Activated naive CD8-positive, alpha-beta T cell treated with anti-CD3 and anti-CD28 coated beads, Interleukin-2, amount 10 ng/mL, durations not matched to agents 7 days and 5 days (primary cell): ENCODE measurements at regions not wholly inside any gene's neighbourhood (a gene's known extent, or its start where the extent isn't known, plus 50 kb on each side); places are given as distances from the start of the nearest gene placed in this dataset.

Experiments used
- ATAC-seq: fragments of 150-1000 bp; cut with Tn5 transposase; one replicate; pipeline ENCODE4 v1.10.0; 2021; ENCODE audit warnings: low read depth, moderate library complexity
- POLR2A ChIA-PET: fragments of 350-600 bp; sonication (Branson Sonifier 250); formaldehyde crosslinking; loops from one replicate; lab custom pipeline; 2021; ENCODE audit warnings: antibody characterized with exemption; lab: Charles Lee
- DNase-seq: peaks from one replicate; pipeline ENCODE4 v3.0.0; 2021
- H3K27ac Mint-ChIP-seq: one replicate; pipeline ENCODE4 v1.8.0; 2022; ENCODE audit warnings: mild to moderate bottlenecking, mixed read lengths
- H3K27me3 Mint-ChIP-seq: one replicate; pipeline ENCODE4 v1.8.0; 2022; ENCODE audit warnings: mild to moderate bottlenecking, moderate library complexity, mixed read lengths
- H3K36me3 Mint-ChIP-seq: one replicate; pipeline ENCODE4 v1.8.0; 2021; ENCODE audit warnings: mild to moderate bottlenecking, mixed read lengths
- H3K4me1 Mint-ChIP-seq: one replicate; pipeline ENCODE4 v1.8.0; 2021; ENCODE audit warnings: mixed read lengths
- H3K4me3 Mint-ChIP-seq: one replicate; pipeline ENCODE4 v1.8.0; 2022; ENCODE audit warnings: mild to moderate bottlenecking, moderate library complexity, mixed read lengths
- H3K9me3 Mint-ChIP-seq: one replicate; pipeline ENCODE4 v1.8.0; 2021; ENCODE audit warnings: mixed read lengths

DNA sequence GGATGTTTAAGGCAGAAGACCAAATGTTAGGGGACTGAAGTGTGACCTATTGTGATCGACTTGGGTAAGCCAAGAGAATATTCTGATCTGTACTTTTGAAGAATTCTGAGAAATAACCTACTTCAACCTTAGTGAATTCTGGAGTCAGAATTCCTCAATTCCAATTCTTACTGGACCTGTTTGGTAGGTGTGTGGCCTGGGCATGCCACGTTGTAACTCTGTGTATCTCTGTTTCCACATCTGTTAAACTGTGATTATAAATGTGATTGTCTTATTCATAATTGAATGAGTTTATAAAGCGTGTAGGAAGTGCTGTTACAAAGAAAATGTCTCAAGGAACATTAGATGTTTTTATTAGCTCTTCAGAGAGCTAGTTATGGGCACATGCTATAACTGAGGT lies 64.5 kb downstream of the TUSC1 start:
- DNase-seq (no peak), ATAC-seq (no peak)
- POLR2A ChIA-PET: no interaction called here
- no peaks in the 10 kb centered on the region for H3K4me1 Mint-ChIP-seq
- H3K4me3 Mint-ChIP-seq: no peak overlapping the region
- no peak overlapping the region for H3K27ac Mint-ChIP-seq
- H3K36me3 Mint-ChIP-seq: no peaks in the 10 kb centered on the region
- no peaks in the 10 kb centered on the region for H3K27me3 Mint-ChIP-seq
- peaks cover 4% of the 10 kb centered on the region for H3K9me3 Mint-ChIP-seq

DNA sequence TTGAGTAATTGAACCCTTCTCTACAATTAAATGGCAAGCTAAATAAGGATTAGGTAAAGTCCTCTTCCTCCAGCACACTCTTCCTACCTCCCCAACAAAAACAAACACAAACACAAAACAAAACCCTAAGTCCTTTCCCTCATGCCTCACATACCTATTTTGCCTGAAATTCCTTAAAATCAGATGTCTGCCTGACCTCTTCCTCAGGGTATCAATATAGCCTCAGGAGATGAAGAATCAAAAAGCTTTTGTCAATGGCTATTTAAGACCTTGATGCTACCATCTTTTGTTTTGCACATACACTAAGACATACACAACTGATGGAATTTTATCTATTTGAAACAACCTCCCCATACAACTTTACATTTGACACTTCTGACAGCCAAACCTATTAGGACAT lies 75.1 kb downstream of the TUSC1 start:
- Mint-ChIP-seq H3K36me3 (no peaks in the 10 kb centered on the region), H3K27ac (no peak overlapping the region), H3K9me3 (peaks cover 3% of the 10 kb centered on the region), H3K4me1 (no peaks in the 10 kb centered on the region), H3K4me3 (no peak overlapping the region), H3K27me3 (no peaks in the 10 kb centered on the region)
- ATAC-seq (no peak), DNase-seq (no peak)
- POLR2A ChIA-PET: no interaction called here

DNA sequence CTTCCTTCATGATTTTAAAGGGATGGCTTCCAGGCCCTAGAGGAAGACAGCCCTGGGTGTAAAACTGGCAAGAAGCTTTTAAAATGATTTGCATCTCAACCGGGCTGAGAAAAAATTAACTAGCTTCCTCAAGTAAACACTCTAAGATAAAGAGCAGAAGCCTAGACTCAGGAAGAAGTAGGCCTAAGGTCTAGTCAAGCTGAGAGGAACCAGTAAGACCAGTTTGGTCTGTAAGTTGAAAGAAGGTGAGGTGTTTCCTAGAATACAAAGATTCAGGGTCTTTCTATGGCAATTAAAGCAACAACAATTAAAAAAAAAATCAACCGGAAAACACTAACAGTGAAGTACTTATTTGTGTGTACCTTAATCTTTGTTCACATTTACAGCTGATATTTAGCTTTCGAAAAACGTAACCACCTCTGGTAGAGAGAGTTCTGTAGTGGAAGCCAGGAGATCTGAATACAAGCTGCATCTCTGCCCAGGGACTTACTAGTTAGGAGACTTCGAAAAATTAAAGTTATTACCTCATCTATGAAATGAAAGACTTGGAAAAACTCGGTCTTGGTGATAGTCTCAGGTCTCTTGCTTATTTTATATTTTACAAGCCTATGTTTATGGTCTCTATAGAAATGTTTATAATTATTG lies 75.7 kb downstream of the TUSC1 start:
- peaks cover 3% of the 10 kb centered on the region for H3K9me3 Mint-ChIP-seq
- H3K4me3 Mint-ChIP-seq: no peak overlapping the region
- H3K27ac Mint-ChIP-seq: no peak overlapping the region
- DNase-seq: no peak
- POLR2A ChIA-PET: no interaction called here
- no peaks in the 10 kb centered on the region for H3K27me3 Mint-ChIP-seq
- ATAC-seq: no peak
- H3K4me1 Mint-ChIP-seq: no peaks in the 10 kb centered on the region
- no peaks in the 10 kb centered on the region for H3K36me3 Mint-ChIP-seq

DNA sequence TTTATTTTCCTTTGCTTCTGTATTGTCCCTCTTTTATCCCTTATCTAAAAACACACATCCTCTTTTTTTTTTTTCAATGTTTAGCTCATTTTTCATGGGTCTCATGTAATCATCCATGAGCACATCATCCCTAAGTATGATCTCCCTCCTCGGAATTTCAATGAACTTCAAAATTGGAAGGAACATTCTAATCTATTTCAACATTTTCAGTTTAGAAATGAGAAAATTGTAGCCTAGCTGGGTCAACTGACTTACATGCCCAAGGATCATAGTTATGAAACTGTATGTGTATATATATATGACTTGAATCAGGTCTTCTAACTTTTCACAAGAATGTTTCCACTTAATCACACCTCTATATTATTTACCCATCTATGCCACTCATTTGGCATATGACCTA lies 77.7 kb downstream of the TUSC1 start:
- H3K4me3 Mint-ChIP-seq: no peak overlapping the region
- POLR2A ChIA-PET: no interaction called here
- DNase-seq (no peak), ATAC-seq (no peak)
- no peak overlapping the region for H3K27ac Mint-ChIP-seq
- H3K9me3 Mint-ChIP-seq: peaks cover 3% of the 10 kb centered on the region
- no peaks in the 10 kb centered on the region for H3K27me3 Mint-ChIP-seq
- H3K36me3 Mint-ChIP-seq: no peaks in the 10 kb centered on the region
- H3K4me1 Mint-ChIP-seq: no peaks in the 10 kb centered on the region

DNA sequence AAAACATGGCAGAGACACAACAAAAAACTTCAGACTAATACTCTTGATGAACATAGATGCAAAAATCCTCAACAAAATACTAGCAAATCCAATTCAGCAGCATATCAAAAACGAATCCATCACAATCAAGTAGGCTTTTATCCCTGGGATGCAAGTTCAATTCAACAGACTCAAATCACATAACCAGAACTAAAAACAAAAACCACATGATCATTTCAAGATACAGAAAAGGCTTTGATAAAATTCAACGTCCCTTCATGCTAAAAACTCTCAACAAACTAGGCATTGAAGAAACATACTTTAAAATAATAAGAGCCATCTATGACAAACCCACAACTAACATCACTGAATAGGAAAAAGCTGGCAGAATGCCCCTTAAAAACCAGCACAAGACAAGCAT lies 93.6 kb downstream of the TUSC1 start:
- Mint-ChIP-seq H3K27me3 (no peaks in the 10 kb centered on the region), H3K9me3 (peaks cover 5% of the 10 kb centered on the region), H3K4me3 (no peak overlapping the region), H3K4me1 (no peaks in the 10 kb centered on the region), H3K36me3 (no peaks in the 10 kb centered on the region), H3K27ac (no peak overlapping the region)
- POLR2A ChIA-PET: no interaction called here
- ATAC-seq (no peak), DNase-seq (no peak)

DNA sequence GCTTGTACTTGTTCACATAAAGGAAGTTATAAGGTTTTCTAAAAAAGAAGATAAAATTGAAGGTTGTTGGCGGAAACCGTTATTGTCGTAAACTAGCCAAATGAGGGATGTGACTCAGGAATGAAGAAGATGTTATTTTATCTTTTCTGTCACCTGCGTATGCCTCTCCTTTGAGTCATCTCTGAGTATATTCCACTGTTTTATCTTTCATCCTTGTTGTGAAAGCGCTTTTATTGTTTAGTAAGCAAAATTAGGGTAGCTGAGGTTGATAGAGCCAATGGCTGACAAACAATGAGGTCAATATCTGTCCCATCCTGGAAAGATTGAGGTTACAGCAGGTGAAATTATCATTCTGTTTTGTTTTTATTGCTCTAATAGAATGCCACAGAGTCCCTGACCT lies 105.0 kb downstream of the TUSC1 start:
- DNase-seq (no peak), ATAC-seq (no peak)
- Mint-ChIP-seq H3K27ac (no peak overlapping the region), H3K4me1 (no peaks in the 10 kb centered on the region), H3K36me3 (no peaks in the 10 kb centered on the region), H3K27me3 (no peaks in the 10 kb centered on the region), H3K9me3 (no peaks in the 10 kb centered on the region), H3K4me3 (no peak overlapping the region)
- POLR2A ChIA-PET: no interaction called here

DNA sequence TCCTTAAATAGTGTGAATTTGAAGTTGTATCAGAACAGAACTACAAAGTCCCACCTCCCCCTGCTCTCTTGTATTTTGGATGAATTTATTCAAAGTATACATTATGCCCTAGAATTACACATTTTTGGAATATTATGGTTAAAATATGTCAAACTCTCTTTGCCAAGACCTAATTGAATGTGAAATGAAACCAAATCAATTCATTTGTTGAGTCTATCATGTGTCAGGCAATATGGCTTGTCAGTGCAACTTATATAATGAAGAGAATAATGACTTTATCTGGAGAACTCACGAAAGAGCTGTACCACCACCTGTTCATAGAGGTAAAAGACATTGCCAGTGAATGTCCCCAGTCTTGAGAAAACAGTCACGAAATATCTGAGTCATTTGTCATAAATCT lies 106.8 kb downstream of the TUSC1 start:
- no peak for DNase-seq
- Mint-ChIP-seq H3K27me3 (no peaks in the 10 kb centered on the region), H3K9me3 (no peaks in the 10 kb centered on the region), H3K27ac (no peak overlapping the region), H3K4me1 (no peaks in the 10 kb centered on the region), H3K4me3 (no peak overlapping the region), H3K36me3 (no peaks in the 10 kb centered on the region)
- POLR2A ChIA-PET: no interaction called here
- no peak for ATAC-seq

DNA sequence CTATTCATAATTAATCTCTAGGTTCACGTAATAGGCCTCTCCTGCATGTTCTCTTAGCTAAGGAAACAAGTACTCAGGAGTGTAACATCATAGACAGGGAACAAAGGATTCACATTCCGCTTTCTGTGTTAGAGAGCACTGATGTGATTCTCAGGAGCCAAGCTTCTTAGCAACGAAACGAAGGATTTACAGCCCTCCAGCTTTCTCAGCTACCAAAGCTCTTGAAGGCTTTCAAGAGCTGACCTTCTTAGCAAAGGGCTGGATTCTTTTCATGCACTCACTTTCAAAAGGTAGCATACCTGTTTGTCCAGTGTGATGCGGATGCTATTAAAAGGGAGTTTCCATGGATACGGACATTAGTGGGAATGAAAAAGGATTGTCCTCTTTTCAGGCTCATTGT lies 107.4 kb downstream of the TUSC1 start:
- no peak overlapping the region for H3K4me3 Mint-ChIP-seq

DNA sequence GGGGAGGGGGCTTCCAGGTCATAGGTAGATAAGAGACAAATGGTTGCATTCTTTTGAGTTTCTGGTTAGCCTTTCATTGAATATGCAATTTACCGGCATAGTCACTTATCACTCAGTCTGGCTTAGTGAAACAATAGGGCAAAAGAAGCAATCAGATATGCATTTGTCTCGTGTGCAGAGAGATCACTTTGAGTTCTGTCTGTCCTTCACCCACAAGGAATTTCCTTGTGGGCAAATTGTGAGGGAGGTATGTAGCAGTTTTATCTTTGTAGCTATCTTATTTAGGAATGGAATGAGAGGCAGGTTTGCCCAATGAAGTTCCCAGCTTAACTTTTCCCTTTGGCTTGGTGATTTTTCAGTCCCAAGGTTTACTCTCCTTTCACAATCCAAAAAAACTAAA lies 116.1 kb downstream of the TUSC1 start:
- H3K4me1 Mint-ChIP-seq: no peaks in the 10 kb centered on the region
- no peaks in the 10 kb centered on the region for H3K36me3 Mint-ChIP-seq
- ATAC-seq (no peak), DNase-seq (no peak)
- H3K9me3 Mint-ChIP-seq: peaks cover 3% of the 10 kb centered on the region
- no peak overlapping the region for H3K27ac Mint-ChIP-seq
- H3K27me3 Mint-ChIP-seq: no peaks in the 10 kb centered on the region
- no peak overlapping the region for H3K4me3 Mint-ChIP-seq
- POLR2A ChIA-PET: no interaction called here

More for the DNA sequence above, 107.4 kb downstream of the TUSC1 start:
- no peak overlapping the region for H3K27ac Mint-ChIP-seq
- no peaks in the 10 kb centered on the region for H3K4me1 Mint-ChIP-seq
- no peaks in the 10 kb centered on the region for H3K9me3 Mint-ChIP-seq
- H3K27me3 Mint-ChIP-seq: no peaks in the 10 kb centered on the region
- POLR2A ChIA-PET: no interaction called here
- no peak for DNase-seq
- no peak for ATAC-seq
- no peaks in the 10 kb centered on the region for H3K36me3 Mint-ChIP-seq

DNA sequence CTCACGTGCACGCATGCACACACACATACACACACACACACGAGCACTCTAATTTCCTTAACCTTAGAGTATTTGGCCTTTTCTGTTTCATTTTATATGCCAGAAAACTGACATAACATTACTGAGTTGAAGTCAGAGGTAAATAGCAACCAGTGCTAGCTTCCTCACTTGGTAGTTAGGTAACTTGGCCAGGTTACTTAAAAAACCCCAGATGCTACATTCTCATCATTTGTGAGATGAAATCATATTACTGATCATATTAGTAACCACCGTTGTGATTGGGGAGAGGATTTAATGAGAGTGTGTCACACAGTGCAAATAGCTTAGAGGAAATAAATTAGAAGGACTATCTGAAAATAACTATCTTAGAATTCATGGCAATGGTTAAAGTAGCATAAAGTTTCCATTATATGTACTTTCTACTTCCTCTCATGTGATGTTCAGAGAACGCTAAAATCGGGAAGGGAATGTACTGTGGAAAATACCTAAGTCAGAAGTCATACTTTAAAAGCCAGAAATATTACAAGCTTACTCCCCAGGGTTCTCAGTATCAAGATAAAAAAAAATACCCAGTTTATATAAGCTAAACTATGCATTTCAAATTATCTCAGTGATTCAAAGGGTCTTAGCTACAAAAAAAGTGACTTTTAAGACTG lies 120.5 kb downstream of the TUSC1 start:
- H3K36me3 Mint-ChIP-seq: no peaks in the 10 kb centered on the region
- ATAC-seq: no peak
- no peak for DNase-seq

DNA sequence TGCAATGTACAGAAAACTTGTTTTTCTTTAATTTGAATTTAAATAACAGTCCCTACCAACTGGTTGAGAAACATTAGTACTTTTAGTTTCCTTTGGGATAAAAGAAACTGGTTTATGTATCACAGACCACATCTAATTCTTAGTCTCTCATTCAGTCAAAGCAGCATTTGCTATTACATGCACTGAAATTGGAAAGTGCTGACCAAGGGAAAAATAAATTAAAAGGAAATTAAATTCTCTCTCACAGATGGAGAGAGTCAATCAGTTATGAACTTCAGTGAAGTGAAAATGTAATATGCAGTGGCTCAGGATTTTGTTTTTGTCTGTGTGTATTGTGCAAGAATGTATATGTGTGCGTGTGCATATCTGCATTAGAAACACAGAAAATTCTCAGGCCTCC lies 121.7 kb downstream of the TUSC1 start:
- Mint-ChIP-seq H3K27me3 (no peaks in the 10 kb centered on the region), H3K27ac (no peak overlapping the region), H3K9me3 (peaks cover 4% of the 10 kb centered on the region), H3K4me3 (no peak overlapping the region), H3K36me3 (no peaks in the 10 kb centered on the region), H3K4me1 (no peaks in the 10 kb centered on the region)
- POLR2A ChIA-PET: no interaction called here
- no peak for ATAC-seq
- no peak for DNase-seq

More for the DNA sequence above, 120.5 kb downstream of the TUSC1 start:
- POLR2A ChIA-PET: no interaction called here
- no peaks in the 10 kb centered on the region for H3K27me3 Mint-ChIP-seq
- H3K4me1 Mint-ChIP-seq: no peaks in the 10 kb centered on the region
- no peak overlapping the region for H3K27ac Mint-ChIP-seq
- H3K4me3 Mint-ChIP-seq: no peak overlapping the region
- peaks cover 2% of the 10 kb centered on the region for H3K9me3 Mint-ChIP-seq

DNA sequence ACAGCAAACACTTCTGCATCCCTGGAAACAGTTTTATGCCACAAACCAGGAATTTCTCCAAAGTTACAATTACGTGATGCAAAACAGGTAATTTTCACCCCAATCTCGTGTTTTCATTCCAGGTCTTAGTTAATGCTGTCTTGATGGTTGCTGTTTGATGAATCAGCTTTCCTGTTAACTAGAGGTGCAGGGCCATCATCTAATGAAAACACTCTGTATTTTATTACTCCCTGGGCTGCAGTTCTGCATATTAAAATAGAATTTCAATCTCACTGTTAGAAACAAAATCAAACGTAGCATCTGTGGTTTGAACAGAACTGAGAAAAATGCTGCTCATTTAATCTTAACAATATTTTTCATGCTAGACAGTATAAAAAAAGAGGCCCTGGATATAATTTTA lies 129.4 kb downstream of the TUSC1 start:
- Mint-ChIP-seq H3K4me1 (no peaks in the 10 kb centered on the region), H3K9me3 (peaks cover 4% of the 10 kb centered on the region), H3K27me3 (no peaks in the 10 kb centered on the region), H3K4me3 (no peak overlapping the region), H3K36me3 (no peaks in the 10 kb centered on the region), H3K27ac (no peak overlapping the region)
- POLR2A ChIA-PET: no interaction called here
- ATAC-seq: no peak
- no peak for DNase-seq

DNA sequence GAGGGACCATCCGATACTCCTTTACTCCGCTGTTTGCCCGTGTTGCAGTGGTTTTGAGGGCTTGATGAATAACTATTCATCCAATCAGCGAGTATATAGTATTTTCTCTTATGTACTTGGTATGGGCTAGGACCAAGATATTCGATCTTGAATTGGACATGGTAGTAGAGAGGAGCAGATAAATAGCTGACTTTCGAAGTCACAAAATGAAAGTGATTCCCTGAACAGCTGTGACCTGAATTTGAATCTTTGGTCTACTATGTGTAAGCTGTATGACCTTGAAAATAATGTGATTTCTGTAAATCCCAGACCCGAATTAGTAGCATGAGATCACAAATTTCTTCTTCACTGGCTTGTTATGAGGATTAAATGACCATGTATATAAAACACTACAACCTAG lies 134.4 kb downstream of the TUSC1 start:
- H3K4me1 Mint-ChIP-seq: no peaks in the 10 kb centered on the region
- no peaks in the 10 kb centered on the region for H3K27me3 Mint-ChIP-seq
- POLR2A ChIA-PET: no interaction called here
- no peaks in the 10 kb centered on the region for H3K36me3 Mint-ChIP-seq
- ATAC-seq (no peak), DNase-seq (no peak)
- H3K9me3 Mint-ChIP-seq: peaks cover 7% of the 10 kb centered on the region
- no peak overlapping the region for H3K27ac Mint-ChIP-seq
- no peak overlapping the region for H3K4me3 Mint-ChIP-seq

DNA sequence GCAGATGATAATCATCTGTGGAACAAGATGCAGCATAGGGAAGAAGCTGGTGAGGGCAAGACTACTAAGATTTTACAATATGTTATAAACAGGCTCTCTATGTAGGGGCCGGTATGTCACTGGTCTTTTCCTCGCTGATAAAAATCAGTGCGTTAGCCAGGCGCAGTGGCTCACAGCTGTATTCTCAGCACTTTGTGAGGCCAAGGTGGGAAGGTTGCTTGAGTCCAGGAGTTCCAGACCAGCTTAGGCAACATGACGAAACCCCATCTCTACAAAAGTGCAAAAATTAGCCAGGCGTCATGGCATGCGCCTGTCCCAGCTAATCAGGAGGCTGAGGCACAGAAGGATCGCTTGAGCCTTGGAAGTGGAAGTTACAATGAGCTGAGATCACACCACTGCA lies 135.9 kb downstream of the TUSC1 start:
- Mint-ChIP-seq H3K4me1 (no peaks in the 10 kb centered on the region), H3K4me3 (no peak overlapping the region), H3K9me3 (peaks cover 7% of the 10 kb centered on the region), H3K27me3 (no peaks in the 10 kb centered on the region), H3K36me3 (no peaks in the 10 kb centered on the region), H3K27ac (no peak overlapping the region)
- ATAC-seq: no peak
- POLR2A ChIA-PET: no interaction called here
- DNase-seq: no peak
